Progenitor cell of endocrine pancreas (in vitro differentiated cells): ENCODE measurements at regions not wholly inside any gene's neighbourhood (a gene's known extent, or its start where the extent isn't known, plus 50 kb on each side); places are given as distances from the start of the nearest gene placed in this dataset.

Source experiments
- DNase-seq: peaks from one replicate; pipeline ENCODE4 v3.0.0; 2021; ENCODE audit warnings: low spot score; ENCODE audit not compliant: unreplicated experiment
- H3K27ac Mint-ChIP-seq: 2 replicates; pipeline ENCODE4 v1.8.0; 2021; ENCODE audit warnings: mild to moderate bottlenecking, moderate library complexity, mixed read lengths
- H3K27me3 Mint-ChIP-seq: 2 replicates; pipeline ENCODE4 v1.8.0; 2021; ENCODE audit warnings: mixed read lengths
- H3K36me3 Mint-ChIP-seq: 2 replicates; pipeline ENCODE4 v1.8.0; 2022; ENCODE audit warnings: mixed read lengths; ENCODE audit not compliant: insufficient read depth
- H3K4me1 Mint-ChIP-seq: 2 replicates; pipeline ENCODE4 v1.8.0; 2021; ENCODE audit warnings: low read depth, mixed read lengths
- H3K4me3 Mint-ChIP-seq: 2 replicates; pipeline ENCODE4 v1.8.0; 2021; ENCODE audit warnings: low read depth, mild to moderate bottlenecking, moderate library complexity, mixed read lengths
- H3K9me3 Mint-ChIP-seq: 2 replicates; pipeline ENCODE4 v1.8.0; 2021; ENCODE audit warnings: low read depth, mixed read lengths
- TF ChIP-seq, protein P1 (sequence below): fragments of 200-600 bp; sonication (generic); IDR thresholded peaks from one replicate; pipeline ENCODE4 v1.5.0; 2021; ENCODE audit warnings: antibody characterized with exemption, mild to moderate bottlenecking; ENCODE audit not compliant: unreplicated experiment

DNA sequence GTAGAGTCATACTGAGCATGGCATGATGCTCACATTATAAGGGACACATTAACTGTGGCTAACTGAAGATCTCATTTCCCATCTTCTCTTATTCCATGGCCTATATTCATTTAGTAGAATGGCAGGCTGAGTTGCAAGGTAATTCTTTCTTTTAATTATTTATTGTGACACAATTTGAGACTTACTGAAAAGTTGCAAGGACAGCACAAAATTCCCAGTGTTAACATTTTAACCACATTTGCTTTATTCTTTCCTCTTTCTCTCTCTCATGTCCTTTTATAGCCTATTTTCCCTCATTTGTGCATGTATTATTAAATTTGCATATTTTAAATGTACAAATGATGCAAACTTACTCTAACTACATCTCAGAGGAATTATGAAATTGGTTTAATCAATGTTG lies 366.1 kb upstream of the RPS23 start:
- no peaks in the 10 kb centered on the region for H3K27me3 Mint-ChIP-seq
- TF ChIP-seq, protein P1, sequence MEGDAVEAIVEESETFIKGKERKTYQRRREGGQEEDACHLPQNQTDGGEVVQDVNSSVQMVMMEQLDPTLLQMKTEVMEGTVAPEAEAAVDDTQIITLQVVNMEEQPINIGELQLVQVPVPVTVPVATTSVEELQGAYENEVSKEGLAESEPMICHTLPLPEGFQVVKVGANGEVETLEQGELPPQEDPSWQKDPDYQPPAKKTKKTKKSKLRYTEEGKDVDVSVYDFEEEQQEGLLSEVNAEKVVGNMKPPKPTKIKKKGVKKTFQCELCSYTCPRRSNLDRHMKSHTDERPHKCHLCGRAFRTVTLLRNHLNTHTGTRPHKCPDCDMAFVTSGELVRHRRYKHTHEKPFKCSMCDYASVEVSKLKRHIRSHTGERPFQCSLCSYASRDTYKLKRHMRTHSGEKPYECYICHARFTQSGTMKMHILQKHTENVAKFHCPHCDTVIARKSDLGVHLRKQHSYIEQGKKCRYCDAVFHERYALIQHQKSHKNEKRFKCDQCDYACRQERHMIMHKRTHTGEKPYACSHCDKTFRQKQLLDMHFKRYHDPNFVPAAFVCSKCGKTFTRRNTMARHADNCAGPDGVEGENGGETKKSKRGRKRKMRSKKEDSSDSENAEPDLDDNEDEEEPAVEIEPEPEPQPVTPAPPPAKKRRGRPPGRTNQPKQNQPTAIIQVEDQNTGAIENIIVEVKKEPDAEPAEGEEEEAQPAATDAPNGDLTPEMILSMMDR = no peak
- peaks cover 35% of the 10 kb centered on the region for H3K4me1 Mint-ChIP-seq
- H3K9me3 Mint-ChIP-seq = no peaks in the 10 kb centered on the region
- H3K4me3 Mint-ChIP-seq = no peak overlapping the region
- H3K27ac Mint-ChIP-seq = no peak overlapping the region
- no peak for DNase-seq
- H3K36me3 Mint-ChIP-seq = no peaks in the 10 kb centered on the region

DNA sequence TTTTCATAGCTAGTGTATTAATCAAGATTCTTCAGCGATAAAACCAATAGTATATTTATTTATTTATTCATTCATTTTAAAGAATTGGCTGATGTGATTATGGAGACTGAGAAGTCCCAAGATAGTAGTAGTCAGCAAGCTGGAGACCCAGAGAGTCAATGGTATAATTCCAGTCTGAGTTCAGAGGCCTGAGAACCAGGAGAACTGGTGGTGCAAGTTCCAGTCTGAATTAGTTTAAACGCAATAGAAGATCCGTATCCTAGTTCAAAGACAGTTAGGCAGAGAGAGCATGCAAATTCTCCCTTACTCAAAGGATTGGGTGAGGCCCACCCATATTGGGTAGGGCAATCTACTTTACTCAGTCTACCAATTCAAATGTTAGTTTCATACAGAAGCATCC lies 364.2 kb upstream of the RPS23 start:
- Mint-ChIP-seq H3K27me3 (no peaks in the 10 kb centered on the region), H3K36me3 (no peaks in the 10 kb centered on the region), H3K9me3 (no peaks in the 10 kb centered on the region), H3K27ac (no peak overlapping the region), H3K4me1 (peaks cover 43% of the 10 kb centered on the region), H3K4me3 (no peak overlapping the region)
- DNase-seq = no peak
- TF ChIP-seq, protein P1 = no peak

DNA sequence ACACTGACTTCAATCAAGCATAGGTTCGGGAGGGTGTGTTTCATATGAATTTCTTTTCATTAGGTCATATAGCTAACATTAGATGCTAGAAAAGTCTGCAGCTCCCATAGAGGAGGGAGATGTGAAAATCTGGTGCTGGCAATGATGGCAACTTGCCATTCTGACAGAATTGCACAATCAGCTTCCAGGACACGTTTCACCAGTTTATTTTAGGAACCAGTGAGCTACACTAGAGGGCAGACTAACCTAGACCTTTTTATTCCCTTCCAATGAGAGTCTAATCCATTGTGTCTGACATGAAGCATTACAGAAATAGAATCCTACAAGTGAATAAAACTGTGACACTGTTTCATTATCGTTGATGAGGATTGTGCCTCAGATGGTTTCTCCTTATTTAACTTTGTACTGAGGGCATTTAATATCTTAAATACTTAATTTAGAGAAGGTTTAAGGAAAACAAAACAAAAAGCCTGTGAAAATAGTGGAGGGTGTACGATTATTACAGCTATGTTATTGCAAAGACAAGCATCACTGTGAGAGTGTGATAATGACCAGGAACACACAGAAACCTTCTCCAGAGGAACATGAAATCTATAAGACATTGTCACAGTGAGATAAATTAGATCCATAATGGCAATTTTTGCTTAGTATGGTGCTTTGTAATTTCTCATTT lies 363.3 kb upstream of the RPS23 start:
- no peak overlapping the region for H3K27ac Mint-ChIP-seq
- no peaks in the 10 kb centered on the region for H3K27me3 Mint-ChIP-seq
- TF ChIP-seq, protein P1 = peak; percentile 73
- H3K4me3 Mint-ChIP-seq = no peak overlapping the region
- no peaks in the 10 kb centered on the region for H3K9me3 Mint-ChIP-seq
- no peak for DNase-seq
- peaks cover 48% of the 10 kb centered on the region for H3K4me1 Mint-ChIP-seq
- H3K36me3 Mint-ChIP-seq = no peaks in the 10 kb centered on the region

DNA sequence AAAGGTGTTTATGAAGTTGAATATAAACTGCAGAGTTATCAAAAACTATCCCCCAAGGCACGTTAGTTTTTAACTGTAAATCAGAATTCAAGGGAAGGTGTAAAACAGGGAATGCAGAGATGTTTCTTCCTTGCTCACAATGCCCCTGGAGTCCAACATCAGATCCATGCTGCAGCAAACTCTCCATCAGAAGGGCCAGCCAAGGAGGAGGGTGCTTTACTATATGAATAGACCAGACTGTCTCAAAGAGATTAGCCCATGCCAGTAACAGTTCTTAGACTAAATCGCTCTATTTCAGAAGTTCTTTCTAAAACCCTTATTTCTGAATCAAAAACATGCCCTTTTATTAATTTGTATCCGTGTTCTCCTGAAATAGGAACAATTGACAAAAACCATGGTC lies 362.8 kb upstream of the RPS23 start:
- H3K9me3 Mint-ChIP-seq = no peaks in the 10 kb centered on the region
- no peak overlapping the region for H3K27ac Mint-ChIP-seq
- no peaks in the 10 kb centered on the region for H3K27me3 Mint-ChIP-seq
- no peaks in the 10 kb centered on the region for H3K36me3 Mint-ChIP-seq
- H3K4me1 Mint-ChIP-seq = peaks cover 53% of the 10 kb centered on the region
- no peak for DNase-seq
- no peak overlapping the region for H3K4me3 Mint-ChIP-seq
- TF ChIP-seq, protein P1 = no peak

DNA sequence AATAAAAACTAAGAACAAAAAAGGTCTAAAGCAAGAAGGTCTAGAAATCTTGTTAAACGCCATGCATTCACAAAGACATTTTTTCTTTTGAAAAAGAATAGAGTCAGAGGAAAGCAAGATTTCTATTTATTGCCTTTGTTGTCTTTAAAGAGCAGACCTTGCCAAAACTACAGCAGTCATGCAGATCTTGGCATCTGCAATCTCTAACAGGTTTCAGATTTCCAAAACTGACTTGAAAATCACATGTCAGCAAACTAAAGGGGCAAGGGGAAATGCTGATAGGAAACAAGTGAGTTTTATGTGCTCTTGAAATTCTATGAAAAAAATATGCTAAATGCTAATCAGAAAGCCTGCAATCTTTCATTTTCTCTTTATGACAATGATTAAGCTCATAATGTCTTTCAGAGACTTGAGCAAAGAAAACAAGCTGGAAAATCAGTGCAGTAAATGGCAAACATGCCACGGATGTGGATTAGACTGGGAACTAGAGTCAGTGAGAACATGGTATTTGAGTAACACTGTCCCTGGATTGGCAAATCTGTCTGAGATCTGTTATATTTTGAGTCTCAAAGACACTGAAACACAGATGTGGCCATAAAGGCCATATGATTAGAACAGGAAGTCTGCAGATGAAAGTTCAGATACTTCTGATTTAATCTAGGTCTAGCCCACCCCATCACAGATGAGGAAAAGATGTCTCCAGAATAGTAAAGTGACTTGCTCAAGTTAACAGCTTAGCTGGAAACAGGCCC lies 361.4 kb upstream of the RPS23 start:
- Mint-ChIP-seq H3K4me3 (no peak overlapping the region), H3K27ac (no peak overlapping the region), H3K36me3 (no peaks in the 10 kb centered on the region), H3K27me3 (no peaks in the 10 kb centered on the region), H3K9me3 (no peaks in the 10 kb centered on the region), H3K4me1 (peaks cover 65% of the 10 kb centered on the region)
- TF ChIP-seq, protein P1 = no peak
- no peak for DNase-seq
